HCT116 (cell line): ENCODE measurements at regions not wholly inside any gene's neighbourhood (a gene's known extent, or its start where the extent isn't known, plus 50 kb on each side); places are given as distances from the start of the nearest gene placed in this dataset.

ENCODE experiments used
- ATAC-seq: fragments of 200-7000 bp; cut with Tn5 transposase; 2 replicates; pipeline ENCODE4 v1.9.1; 2020; ENCODE audit warnings: mild to moderate bottlenecking, moderate library complexity
- BruUV-seq: library from RNA; stranded (reverse); fragments of 400-500 nt; replicated peaks from 2 replicates; lab custom pipeline; 2021; lab: Mats Ljungman, UMichigan
- CTCF ChIA-PET: fragments of 300-600 bp; sonication (Branson Sonifier 250); formaldehyde crosslinking; loops from one replicate; lab custom pipeline; 2021; ENCODE audit warnings: antibody characterized with exemption; lab: Charles Lee
- POLR2A ChIA-PET: fragments of 300-600, 350-600 bp; sonication (Branson Sonifier 250); formaldehyde crosslinking; loops from one replicate; lab custom pipeline; 2021; ENCODE audit warnings: antibody characterized with exemption; lab: Charles Lee
- RAD21 ChIA-PET, 2 experiments: fragments of 300-600 bp; sonication (Branson Sonifier 250); formaldehyde crosslinking; loops; one replicate each; lab custom pipeline; 2023; ENCODE audit warnings: low total read pairs in 2 of 2; ENCODE audit not compliant: uncharacterized antibody in 2 of 2, unreplicated experiment in 2 of 2, low non-redundant PET in 1 of 2; lab: Charles Lee
- DNase-seq: peaks from one replicate; pipeline ENCODE4 v3.0.0-alpha.2; 2010; ENCODE audit warnings: low read depth, low spot score
- H2AFZ ChIP-seq: fragments of 200-600 bp; shearing (Covaris generic), sonication (generic); 2 replicates; pipeline ENCODE4 v1.6.1; 2017; ENCODE audit warnings: low read depth, mixed run types, mixed read lengths, antibody characterized with exemption, low read length; ENCODE audit not compliant: poor library complexity, severe bottlenecking
- H3K27ac ChIP-seq: 2 replicates; pipeline ENCODE4 v1.5.1; 2012; ENCODE audit warnings: low read depth, low read length
- H3K27me3 ChIP-seq: fragments of 200-600 bp; sonication (generic); 2 replicates; pipeline ENCODE4 v1.6.1; 2016; ENCODE audit warnings: mixed run types, low read length, mixed read lengths; ENCODE audit not compliant: insufficient read depth
- H3K36me3 ChIP-seq, 2 experiments: fragments of 200-500 bp in 1 of 2; fragments of 200-600 bp in 1 of 2; sonication (Bioruptor generic) in 1 of 2; sonication (generic) in 1 of 2; 2 replicates each; pipeline versions ENCODE4 v1.5.1 to v1.6.1; 2014 to 2016; ENCODE audit warnings: low read length in 2 of 2, inconsistent platforms in 1 of 2, mixed read lengths in 1 of 2, mixed run types in 1 of 2; ENCODE audit not compliant: insufficient read depth in 2 of 2, control insufficient read depth in 1 of 2
- H3K4me1 ChIP-seq, 2 experiments: fragments of 200-600 bp in 1 of 2; sonication (generic) in 1 of 2; 2 replicates each; pipeline versions ENCODE4 v1.5.1 to v1.6.1; 2012 to 2017; ENCODE audit warnings: low read length in 2 of 2, inconsistent platforms in 1 of 2, mild to moderate bottlenecking in 1 of 2, mixed read lengths in 1 of 2, mixed run types in 1 of 2, moderate library complexity in 1 of 2; ENCODE audit not compliant: insufficient read depth in 2 of 2, control insufficient read depth in 1 of 2
- H3K4me2 ChIP-seq: fragments of 200-600 bp; sonication (generic); 2 replicates; pipeline ENCODE4 v1.6.1; 2017; ENCODE audit warnings: mixed run types, low read length, mixed read lengths
- H3K4me3 ChIP-seq, 2 experiments: fragments of 200-600 bp in 1 of 2; sonication (generic) in 1 of 2; replicated peaks in 1 of 2; 2 replicates each; pipeline ENCODE4 v1.5.1; 2011 to 2016; ENCODE audit warnings: low read length in 2 of 2, control low read depth in 1 of 2, low read depth in 1 of 2, mild to moderate bottlenecking in 1 of 2, mixed read lengths in 1 of 2, mixed run types in 1 of 2
- H3K79me2 ChIP-seq: fragments of 200-600 bp; sonication (generic); 2 replicates; pipeline ENCODE4 v1.6.1; 2017; ENCODE audit warnings: mild to moderate bottlenecking, mixed run types, low read length, moderate library complexity, mixed read lengths; ENCODE audit not compliant: insufficient read depth
- H3K9ac ChIP-seq: fragments of 200-600 bp; sonication (generic); 2 replicates; pipeline ENCODE4 v1.6.1; 2016; ENCODE audit warnings: low read length, mixed read lengths
- H3K9me2 ChIP-seq: fragments of 200-600 bp; sonication (generic), shearing (Covaris generic); 2 replicates; pipeline ENCODE4 v1.6.1; 2017; ENCODE audit warnings: mixed run types, mild to moderate bottlenecking, moderate library complexity; ENCODE audit not compliant: insufficient read depth
- H3K9me3 ChIP-seq, 2 experiments: fragments of 200-500 bp in 1 of 2; fragments of 200-600 bp in 1 of 2; sonication (Bioruptor generic) in 1 of 2; sonication (generic) in 1 of 2; 2 replicates each; pipeline ENCODE4 v1.6.1; 2014 to 2017; ENCODE audit warnings: low read length in 2 of 2, mixed read lengths in 2 of 2, inconsistent platforms in 1 of 2, low read depth in 1 of 2, mild to moderate bottlenecking in 1 of 2, mixed run types in 1 of 2, moderate library complexity in 1 of 2; ENCODE audit not compliant: control insufficient read depth in 1 of 2, insufficient read depth in 1 of 2
- H4K20me1 ChIP-seq: fragments of 200-600 bp; sonication (generic), shearing (Covaris generic); 2 replicates; pipeline ENCODE4 v1.6.1; 2017; ENCODE audit warnings: mixed run types, mild to moderate bottlenecking, moderate library complexity; ENCODE audit not compliant: insufficient read depth
- CEBPB ChIP-seq: IDR thresholded peaks from 2 replicates; pipeline ENCODE4 v1.6.1; 2012; ENCODE audit warnings: low read depth
- CTCF ChIP-seq, 3 experiments: fragments of 200-600 bp in 1 of 3; sonication (generic) in 1 of 3; IDR thresholded peaks in 2 of 3; conservative IDR thresholded peaks in 1 of 3; 2 replicates each; pipeline ENCODE4 v1.5.1; 2012 to 2017; ENCODE audit warnings: low read depth in 2 of 3, low read length in 2 of 3, antibody characterized with exemption in 1 of 3, borderline replicate concordance in 1 of 3, control low read depth in 1 of 3, mild to moderate bottlenecking in 1 of 3, mixed read lengths in 1 of 3, mixed run types in 1 of 3, moderate library complexity in 1 of 3; ENCODE audit not compliant: insufficient read depth in 1 of 3
- EGR1 ChIP-seq: IDR thresholded peaks from 2 replicates; pipeline ENCODE4 v1.6.1; 2012; ENCODE audit warnings: low read depth
- ELF1 ChIP-seq: IDR thresholded peaks from 2 replicates; pipeline ENCODE4 v1.6.1; 2012; ENCODE audit warnings: low read depth, borderline replicate concordance
- EZH2 ChIP-seq: fragments of 200-600 bp; sonication (generic); IDR thresholded peaks from 2 replicates; pipeline ENCODE4 v1.6.1; 2017; ENCODE audit warnings: antibody characterized with exemption, mixed run types
- EZH2phosphoT487 ChIP-seq: fragments of 200-600 bp; IDR thresholded peaks from 2 replicates; pipeline ENCODE4 v1.6.1; 2018; ENCODE audit warnings: antibody characterized with exemption, borderline replicate concordance
- FOSL1 ChIP-seq: IDR thresholded peaks from 2 replicates; pipeline ENCODE4 v1.6.1; 2012; ENCODE audit warnings: low read depth
- MAX ChIP-seq: IDR thresholded peaks from 2 replicates; pipeline ENCODE4 v1.6.1; 2012
- RAD21 ChIP-seq: IDR thresholded peaks from 2 replicates; pipeline ENCODE4 v1.6.1; 2012; ENCODE audit warnings: low read depth, mild to moderate bottlenecking
- REST ChIP-seq: IDR thresholded peaks from 2 replicates; pipeline ENCODE4 v1.6.1; 2012; ENCODE audit warnings: low read depth
- SIN3A ChIP-seq: IDR thresholded peaks from 2 replicates; pipeline ENCODE4 v1.6.1; 2012; ENCODE audit warnings: low read depth
- SP1 ChIP-seq: IDR thresholded peaks from 2 replicates; pipeline ENCODE4 v1.6.1; 2012; ENCODE audit warnings: low read depth
- SRF ChIP-seq: IDR thresholded peaks from 2 replicates; pipeline ENCODE4 v1.6.1; 2012; ENCODE audit warnings: low read depth
- TCF7L2 ChIP-seq: IDR thresholded peaks from 2 replicates; pipeline ENCODE4 v1.7.0; 2011; ENCODE audit warnings: borderline replicate concordance, inconsistent platforms; ENCODE audit not compliant: insufficient read depth, insufficient read length; ENCODE audit errors: extremely low read depth
- ZBTB33 ChIP-seq: IDR thresholded peaks from 2 replicates; pipeline ENCODE4 v1.6.1; 2011; ENCODE audit warnings: mild to moderate bottlenecking, low read length, moderate library complexity; ENCODE audit not compliant: insufficient replicate concordance; ENCODE audit errors: extremely low read depth
- ZFX ChIP-seq: fragments of 450-650 bp; IDR thresholded peaks from 2 replicates; pipeline ENCODE4 v1.6.1; 2017
- intact Hi-C: fragments of 100-400 bp; cut with micrococcal nuclease; formaldehyde crosslinking; loops from 2 replicates; pipeline ENCODE4 v1.10.0; 2022
- TF ChIP-seq, protein P1 (sequence below): IDR thresholded peaks from 2 replicates; pipeline ENCODE4 v1.6.1; 2012

- no peak for TF ChIP-seq EGR1
- TF ChIP-seq TCF7L2, result no peak
- no peak for TF ChIP-seq FOSL1
- TF ChIP-seq SRF, result no peak
- TF ChIP-seq, protein P1, sequence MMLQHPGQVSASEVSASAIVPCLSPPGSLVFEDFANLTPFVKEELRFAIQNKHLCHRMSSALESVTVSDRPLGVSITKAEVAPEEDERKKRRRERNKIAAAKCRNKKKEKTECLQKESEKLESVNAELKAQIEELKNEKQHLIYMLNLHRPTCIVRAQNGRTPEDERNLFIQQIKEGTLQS, result no peak
- TF ChIP-seq ZFX, result no peak
- TF ChIP-seq CEBPB, result no peak
- TF ChIP-seq MAX, result no peak
- TF ChIP-seq RAD21, result no peak
These were observed 354.1 kb downstream of the SHQ1 start (continued) for GRCh38 chr3:72494130-72494529.

GRCh38 chr3:72492240-72492639 lies 356.0 kb downstream of the SHQ1 start:
- no TSS peak for BruUV-seq
- intact Hi-C loops, result no loop called here
- Histone ChIP-seq H3K36me3 (no peaks in the 10 kb centered on the region), H3K9me3 (no peaks in the 10 kb centered on the region), H3K4me3 (no peak overlapping the region), H3K9me2 (no peaks in the 10 kb centered on the region), H3K4me2 (no peak overlapping the region), H4K20me1 (no peaks in the 10 kb centered on the region), H3K4me1 (peaks cover 10 to 23% of the 10 kb centered on the region in 2 experiments), H3K27me3 (no peaks in the 10 kb centered on the region), H3K27ac (no peak overlapping the region), H2AFZ (no peak overlapping the region), H3K79me2 (no peaks in the 10 kb centered on the region), H3K9ac (no peak overlapping the region)
- CTCF ChIA-PET, result no interaction called here
- ATAC-seq (no peak), DNase-seq (no peak)
- RAD21 ChIA-PET, result no interaction called here
- POLR2A ChIA-PET, result no interaction called here
- no peak for TF ChIP-seq EZH2phosphoT487
- no peak for TF ChIP-seq TCF7L2
- TF ChIP-seq CEBPB, result no peak
- TF ChIP-seq EZH2, result no peak
- TF ChIP-seq EGR1, result no peak
- no peak for TF ChIP-seq REST
- TF ChIP-seq SRF, result no peak
- no peak for TF ChIP-seq SP1
- TF ChIP-seq SIN3A, result no peak
- no peak for TF ChIP-seq ZBTB33
- no peak for TF ChIP-seq ELF1
- no peak for TF ChIP-seq CTCF (IDR thresholded peaks at IDR 0.05 in 2 of 3, conservative IDR thresholded peaks at IDR 0.05 in 1 of 3; ENCODE audit: borderline replicate concordance in 1 of 3, insufficient read depth in 1 of 3, low read depth in 2 of 3, low read length in 2 of 3)
- no peak for TF ChIP-seq MAX
- no peak for TF ChIP-seq ZFX
